PC-9 (cell line): ENCODE measurements at regions not wholly inside any gene's neighbourhood (a gene's known extent, or its start where the extent isn't known, plus 50 kb on each side); places are given as distances from the start of the nearest gene placed in this dataset.

Experiments used
- EZH2 ChIP-seq: fragments of 200-600 bp; sonication (generic); IDR thresholded peaks from 2 replicates; pipeline ENCODE4 v1.8.0; 2017; ENCODE audit warnings: antibody characterized with exemption, low read depth
- TF ChIP-seq, protein P1 (sequence below): fragments of 200-600 bp; sonication (generic); conservative IDR thresholded peaks from 2 replicates; pipeline ENCODE4 v1.6.1; 2017; ENCODE audit warnings: mixed run types, antibody characterized with exemption, mild to moderate bottlenecking, moderate library complexity

GRCh38 chrX:10892621-10893225 lies 218.4 kb upstream of the HCCS start:
- TF ChIP-seq, protein P1, sequence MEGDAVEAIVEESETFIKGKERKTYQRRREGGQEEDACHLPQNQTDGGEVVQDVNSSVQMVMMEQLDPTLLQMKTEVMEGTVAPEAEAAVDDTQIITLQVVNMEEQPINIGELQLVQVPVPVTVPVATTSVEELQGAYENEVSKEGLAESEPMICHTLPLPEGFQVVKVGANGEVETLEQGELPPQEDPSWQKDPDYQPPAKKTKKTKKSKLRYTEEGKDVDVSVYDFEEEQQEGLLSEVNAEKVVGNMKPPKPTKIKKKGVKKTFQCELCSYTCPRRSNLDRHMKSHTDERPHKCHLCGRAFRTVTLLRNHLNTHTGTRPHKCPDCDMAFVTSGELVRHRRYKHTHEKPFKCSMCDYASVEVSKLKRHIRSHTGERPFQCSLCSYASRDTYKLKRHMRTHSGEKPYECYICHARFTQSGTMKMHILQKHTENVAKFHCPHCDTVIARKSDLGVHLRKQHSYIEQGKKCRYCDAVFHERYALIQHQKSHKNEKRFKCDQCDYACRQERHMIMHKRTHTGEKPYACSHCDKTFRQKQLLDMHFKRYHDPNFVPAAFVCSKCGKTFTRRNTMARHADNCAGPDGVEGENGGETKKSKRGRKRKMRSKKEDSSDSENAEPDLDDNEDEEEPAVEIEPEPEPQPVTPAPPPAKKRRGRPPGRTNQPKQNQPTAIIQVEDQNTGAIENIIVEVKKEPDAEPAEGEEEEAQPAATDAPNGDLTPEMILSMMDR, result no peak
- no peak for TF ChIP-seq EZH2
